Right atrium auricular region (tissue), 2 donors: ENCODE measurements at regions not wholly inside any gene's neighbourhood (a gene's known extent, or its start where the extent isn't known, plus 50 kb on each side); places are given as distances from the start of the nearest gene placed in this dataset.

ENCODE experiments used
- DNase-seq: peaks from one replicate; pipeline ENCODE4 v3.0.0-alpha.2; 2019; ENCODE audit warnings: low spot score
- H3K27ac ChIP-seq, 2 donors: fragments of 200-600 bp; sonication (generic); 1 replicate in 1 of 2; 2 replicates in 1 of 2; pipeline ENCODE4 v1.5.1; 2016 to 2019
- H3K27me3 ChIP-seq, 2 donors: fragments of 200-600 bp; sonication (generic); one replicate each; pipeline versions ENCODE4 v1.5.1 to v1.6.0; 2017 to 2019
- H3K36me3 ChIP-seq: fragments of 200-600 bp; sonication (generic); one replicate; pipeline ENCODE4 v1.5.1; 2016
- H3K4me1 ChIP-seq, 2 donors: fragments of 200-600 bp; sonication (generic); one replicate each; pipeline versions ENCODE4 v1.5.1 to v1.6.0; 2017 to 2019
- H3K4me3 ChIP-seq, 2 donors: fragments of 200-600 bp; sonication (generic); 1 replicate in 1 of 2; 2 replicates in 1 of 2; pipeline ENCODE4 v1.5.1; 2017 to 2019; ENCODE audit warnings: mild to moderate bottlenecking in 1 of 2, moderate library complexity in 1 of 2
- H3K9me3 ChIP-seq, 2 donors: fragments of 200-600 bp; sonication (generic); one replicate each; pipeline ENCODE4 v1.5.1; 2019
- CTCF ChIP-seq, 2 donors: fragments of 200-600 bp; sonication (generic); IDR thresholded peaks; one replicate each; pipeline ENCODE4 v1.5.1; 2019; ENCODE audit warnings: antibody characterized with exemption in 2 of 2

- H3K4me3 ChIP-seq, result no peak overlapping the region
- no peaks in the 10 kb centered on the region for H3K9me3 ChIP-seq
- no peaks in the 10 kb centered on the region for H3K27me3 ChIP-seq
- no peak for DNase-seq
- H3K27ac ChIP-seq, result no peak overlapping the region
- no peaks in the 10 kb centered on the region for H3K36me3 ChIP-seq
- H3K4me1 ChIP-seq, result no peaks in the 10 kb centered on the region
- no peak for TF ChIP-seq CTCF (IDR thresholded peaks at IDR 0.05)
These were observed 348.8 kb downstream of the SPRY2 start for GRCh38 chr13:79992111-79992510.

- no peak for TF ChIP-seq CTCF (IDR thresholded peaks at IDR 0.05)
- Histone ChIP-seq H3K9me3 (no peaks in the 10 kb centered on the region), H3K27ac (no peak overlapping the region), H3K36me3 (no peaks in the 10 kb centered on the region), H3K4me1 (no peaks in the 10 kb centered on the region), H3K4me3 (no peak overlapping the region), H3K27me3 (no peaks in the 10 kb centered on the region)
- DNase-seq, result no peak
These were observed 350.9 kb downstream of the SPRY2 start for GRCh38 chr13:79990048-79990447.

DNA sequence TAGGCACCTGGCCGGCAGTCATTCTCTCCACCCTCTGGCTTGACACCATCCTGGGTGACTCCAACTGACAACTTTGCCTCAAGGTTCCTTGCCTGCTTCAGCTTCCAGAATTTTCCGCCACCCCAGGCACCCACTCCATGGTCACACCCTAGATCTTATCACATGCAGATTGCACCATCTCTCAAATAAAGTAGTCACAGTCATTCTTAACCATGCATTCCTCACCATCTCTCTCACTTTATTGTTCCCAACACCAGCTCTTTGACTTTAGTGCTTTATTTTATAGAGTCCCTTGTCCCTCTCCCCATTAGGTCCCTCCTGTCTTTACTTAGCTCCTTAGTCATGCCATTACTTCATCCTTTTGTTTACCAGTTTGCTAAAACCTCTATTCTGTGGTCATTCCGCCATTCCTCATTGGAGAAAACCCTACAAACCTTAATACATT, 351.7 kb downstream of the SPRY2 start:
- no peak for TF ChIP-seq CTCF (IDR thresholded peaks at IDR 0.05)
- no peaks in the 10 kb centered on the region for H3K36me3 ChIP-seq
- no peak for DNase-seq
- no peaks in the 10 kb centered on the region for H3K27me3 ChIP-seq
- H3K4me3 ChIP-seq, result no peak overlapping the region
- no peaks in the 10 kb centered on the region for H3K4me1 ChIP-seq
- H3K9me3 ChIP-seq, result no peaks in the 10 kb centered on the region
- no peak overlapping the region for H3K27ac ChIP-seq

DNA sequence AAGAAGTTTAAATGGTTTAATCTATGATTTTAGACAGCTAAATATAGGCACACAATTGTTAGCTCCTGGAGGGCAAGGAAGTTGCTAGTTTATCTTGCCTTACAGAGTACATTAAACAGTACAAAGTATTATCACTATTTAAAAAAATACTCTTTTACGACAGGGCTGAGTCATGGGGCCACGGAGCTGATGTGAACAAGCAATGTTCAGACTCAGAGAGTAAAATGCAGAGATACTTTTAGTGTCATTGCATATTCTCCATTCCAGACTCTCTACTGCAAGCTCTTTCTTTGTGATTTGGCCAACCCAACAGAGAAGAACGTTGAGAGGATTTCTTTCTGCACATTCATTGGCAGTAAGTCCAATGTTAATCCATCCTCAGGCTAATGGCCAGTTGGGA, 352.4 kb downstream of the SPRY2 start:
- TF ChIP-seq CTCF (IDR thresholded peaks at IDR 0.05), result no peak

DNA sequence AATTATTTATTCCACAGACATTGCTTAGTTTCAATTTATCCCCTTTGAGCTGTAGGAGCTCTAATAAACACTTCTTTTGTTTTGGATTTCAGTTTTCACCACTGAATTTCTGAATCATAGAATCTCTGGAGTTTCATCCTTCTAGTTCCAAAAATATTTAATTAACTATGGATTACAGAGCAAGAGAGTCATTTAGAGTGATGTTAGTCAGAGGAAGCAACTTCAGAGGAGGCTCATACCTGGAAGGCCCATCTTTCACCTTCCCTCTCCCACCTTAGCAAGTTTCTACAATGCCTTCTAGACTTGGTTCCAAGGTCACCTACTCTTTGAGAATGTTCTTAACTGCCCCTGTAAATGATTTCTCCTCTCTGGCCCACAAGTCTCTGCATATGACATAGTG, 353.2 kb downstream of the SPRY2 start:
- H3K36me3 ChIP-seq, result no peaks in the 10 kb centered on the region
- H3K27ac ChIP-seq, result no peak overlapping the region
- no peak for TF ChIP-seq CTCF (IDR thresholded peaks at IDR 0.05)
- H3K27me3 ChIP-seq, result no peaks in the 10 kb centered on the region
- H3K9me3 ChIP-seq, result no peaks in the 10 kb centered on the region
- no peaks in the 10 kb centered on the region for H3K4me1 ChIP-seq
- DNase-seq, result no peak
- no peak overlapping the region for H3K4me3 ChIP-seq

More for the DNA sequence above, 352.4 kb downstream of the SPRY2 start:
- Histone ChIP-seq H3K9me3 (no peaks in the 10 kb centered on the region), H3K27ac (no peak overlapping the region), H3K4me1 (no peaks in the 10 kb centered on the region), H3K36me3 (no peaks in the 10 kb centered on the region), H3K4me3 (no peak overlapping the region), H3K27me3 (no peaks in the 10 kb centered on the region)
- no peak for DNase-seq

DNA sequence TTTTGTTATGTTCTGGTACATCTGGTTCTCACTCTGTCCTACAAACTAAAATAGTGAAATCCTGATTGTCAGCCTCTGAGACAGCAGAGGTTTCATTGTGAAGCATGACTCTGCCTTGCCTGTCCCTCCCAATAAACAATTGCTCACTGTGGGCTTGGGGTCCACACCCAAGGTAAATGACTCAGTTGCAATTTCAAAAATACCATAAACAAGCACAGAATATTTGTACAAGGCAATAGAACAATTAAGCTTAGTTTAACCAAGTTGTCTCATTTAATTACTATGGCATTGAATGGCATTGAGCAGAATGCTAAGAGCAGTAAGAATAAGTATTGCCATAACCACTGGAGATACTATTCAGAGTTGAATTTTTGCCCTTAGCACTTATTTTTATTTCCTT, 353.6 kb downstream of the SPRY2 start:
- Histone ChIP-seq H3K9me3 (peaks cover 0 to 3% of the 10 kb centered on the region in 2 donors), H3K27me3 (no peaks in the 10 kb centered on the region), H3K4me3 (no peak overlapping the region), H3K27ac (no peak overlapping the region), H3K36me3 (no peaks in the 10 kb centered on the region), H3K4me1 (no peaks in the 10 kb centered on the region)
- no peak for TF ChIP-seq CTCF (IDR thresholded peaks at IDR 0.05)
- no peak for DNase-seq
